ENCODE measurements at regions not wholly inside any gene's neighbourhood (a gene's known extent, or its start where the extent isn't known, plus 50 kb on each side); places are given as distances from the start of the nearest gene placed in this dataset.

GRCh38 chr10:33837736-33838135, 503.3 kb upstream of the NRP1 start:
- TF ChIP-seq MAX (IDR thresholded peaks at IDR 0.05), result no peak
- no peak for TF ChIP-seq FOXM1 (IDR thresholded peaks at IDR 0.05; ENCODE audit: borderline replicate concordance, low read depth)
- no peak for TF ChIP-seq CEBPB (IDR thresholded peaks at IDR 0.05)
- TF ChIP-seq YY1 (IDR thresholded peaks at IDR 0.05; ENCODE audit: low read depth), result no peak
- no peak for TF ChIP-seq TAF1 (IDR thresholded peaks at IDR 0.05; ENCODE audit: low read depth)
- no peak for TF ChIP-seq TCF12 (IDR thresholded peaks at IDR 0.05; ENCODE audit: low read depth)
